HG03558 (cell line): ENCODE measurements at regions not wholly inside any gene's neighbourhood (a gene's known extent, or its start where the extent isn't known, plus 50 kb on each side); places are given as distances from the start of the nearest gene placed in this dataset.
A peak's percentile ranks its signal among the peaks of the same experiment; 100 is the strongest.

Experiments
- ATAC-seq: cut with Tn5 transposase; IDR thresholded peaks from one replicate; pipeline ENCODE4 v1.9.1; 2021; ENCODE audit warnings: moderate number of reproducible peaks; ENCODE audit not compliant: unreplicated experiment; ENCODE audit errors: extremely low read depth

GRCh38 chr4:36915717-36916116, 328.8 kb upstream of the NWD2 start:
- ATAC-seq, result no peak

- no peak for ATAC-seq
Measured at GRCh38 chr4:36917413-36917812, 327.1 kb upstream of the NWD2 start.

- ATAC-seq, result no peak
Measured at GRCh38 chr4:36919721-36920120, 324.8 kb upstream of the NWD2 start.

- no peak for ATAC-seq
Measured at GRCh38 chr4:36921476-36922216, 322.9 kb upstream of the NWD2 start.

GRCh38 chr4:36930562-36931111, 313.9 kb upstream of the NWD2 start:
- ATAC-seq, result no peak

- ATAC-seq, result no peak
Measured at GRCh38 chr4:36944232-36944631, 300.3 kb upstream of the NWD2 start.

GRCh38 chr4:36961420-36961819, 283.1 kb upstream of the NWD2 start:
- no peak for ATAC-seq

- ATAC-seq, result no peak
Measured at GRCh38 chr4:36966756-36967460, 277.6 kb upstream of the NWD2 start.

- ATAC-seq, result no peak
Measured at GRCh38 chr4:36979533-36979932, 265.0 kb upstream of the NWD2 start.

GRCh38 chr4:36990128-36990872, 254.2 kb upstream of the NWD2 start:
- ATAC-seq, result peak; percentile 67

GRCh38 chr4:36997727-36998126, 246.8 kb upstream of the NWD2 start:
- ATAC-seq, result peak; percentile 67

GRCh38 chr4:37000281-37000680, 244.3 kb upstream of the NWD2 start:
- no peak for ATAC-seq

- ATAC-seq, result no peak
Measured at GRCh38 chr4:37001688-37002436, 242.7 kb upstream of the NWD2 start.

- no peak for ATAC-seq
Measured at GRCh38 chr4:37002625-37003024, 241.9 kb upstream of the NWD2 start.

GRCh38 chr4:37008199-37008598, 236.3 kb upstream of the NWD2 start:
- ATAC-seq, result no peak

- no peak for ATAC-seq
Measured at GRCh38 chr4:37014584-37014983, 230.0 kb upstream of the NWD2 start.

GRCh38 chr4:37015391-37015790, 229.2 kb upstream of the NWD2 start:
- no peak for ATAC-seq

GRCh38 chr4:37023504-37023903, 221.0 kb upstream of the NWD2 start:
- no peak for ATAC-seq

GRCh38 chr4:37023996-37024395, 220.5 kb upstream of the NWD2 start:
- ATAC-seq, result no peak

- no peak for ATAC-seq
Measured at GRCh38 chr4:37040816-37041215, 203.7 kb upstream of the NWD2 start.
